Gastroesophageal sphincter (tissue), 3 donors: ENCODE measurements at regions not wholly inside any gene's neighbourhood (a gene's known extent, or its start where the extent isn't known, plus 50 kb on each side); places are given as distances from the start of the nearest gene placed in this dataset.

Source experiments
- EP300 ChIP-seq: sonication (generic); formaldehyde crosslinking; IDR thresholded peaks from one replicate; pipeline ENCODE4 v1.6.1; 2017; ENCODE audit warnings: antibody characterized with exemption, mild to moderate bottlenecking
- POLR2A ChIP-seq, 2 donors: fragments of 450-650 bp; IDR thresholded peaks; one replicate each; pipeline ENCODE4 v1.6.1; 2017; ENCODE audit warnings: antibody characterized with exemption in 2 of 2, mild to moderate bottlenecking in 2 of 2, moderate library complexity in 1 of 2
- POLR2AphosphoS5 ChIP-seq: sonication (generic); formaldehyde crosslinking; IDR thresholded peaks from one replicate; pipeline ENCODE4 v1.6.1; 2017; ENCODE audit warnings: antibody characterized with exemption
- TF ChIP-seq, protein P1 (sequence below), 4 experiments: fragments of 200-600 bp in 2 of 4; fragments of 450-650 bp in 2 of 4; sonication (generic) in 1 of 4; IDR thresholded peaks; one replicate each; pipeline ENCODE4 v1.5.1; 2017 to 2019; ENCODE audit warnings: antibody characterized with exemption in 4 of 4, mild to moderate bottlenecking in 2 of 4, moderate library complexity in 2 of 4

DNA sequence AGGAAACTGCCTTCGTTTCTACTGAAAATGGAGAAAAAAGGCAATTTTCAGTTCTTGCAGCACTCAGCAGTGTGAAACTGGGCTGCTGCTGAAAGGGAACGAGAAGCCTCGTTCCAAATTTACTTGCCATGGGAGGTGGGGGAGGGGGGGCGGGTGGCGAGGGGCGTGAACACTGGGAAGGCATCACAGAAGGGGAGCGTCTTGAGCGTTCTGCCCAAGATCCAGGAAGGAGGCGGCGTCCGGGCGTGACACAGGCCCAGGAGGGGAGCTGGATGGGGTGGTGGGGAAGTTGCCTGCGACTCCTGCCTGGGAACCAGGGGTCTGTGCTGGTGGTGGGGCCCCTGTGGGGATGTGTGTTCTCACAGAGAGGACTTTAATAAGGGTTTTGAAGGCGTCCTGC lies 213.5 kb downstream of the CTTN start:
- TF ChIP-seq, protein P1, sequence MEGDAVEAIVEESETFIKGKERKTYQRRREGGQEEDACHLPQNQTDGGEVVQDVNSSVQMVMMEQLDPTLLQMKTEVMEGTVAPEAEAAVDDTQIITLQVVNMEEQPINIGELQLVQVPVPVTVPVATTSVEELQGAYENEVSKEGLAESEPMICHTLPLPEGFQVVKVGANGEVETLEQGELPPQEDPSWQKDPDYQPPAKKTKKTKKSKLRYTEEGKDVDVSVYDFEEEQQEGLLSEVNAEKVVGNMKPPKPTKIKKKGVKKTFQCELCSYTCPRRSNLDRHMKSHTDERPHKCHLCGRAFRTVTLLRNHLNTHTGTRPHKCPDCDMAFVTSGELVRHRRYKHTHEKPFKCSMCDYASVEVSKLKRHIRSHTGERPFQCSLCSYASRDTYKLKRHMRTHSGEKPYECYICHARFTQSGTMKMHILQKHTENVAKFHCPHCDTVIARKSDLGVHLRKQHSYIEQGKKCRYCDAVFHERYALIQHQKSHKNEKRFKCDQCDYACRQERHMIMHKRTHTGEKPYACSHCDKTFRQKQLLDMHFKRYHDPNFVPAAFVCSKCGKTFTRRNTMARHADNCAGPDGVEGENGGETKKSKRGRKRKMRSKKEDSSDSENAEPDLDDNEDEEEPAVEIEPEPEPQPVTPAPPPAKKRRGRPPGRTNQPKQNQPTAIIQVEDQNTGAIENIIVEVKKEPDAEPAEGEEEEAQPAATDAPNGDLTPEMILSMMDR (IDR thresholded peaks at IDR 0.05): no peak
- no peak for TF ChIP-seq POLR2A (IDR thresholded peaks at IDR 0.05)
- TF ChIP-seq POLR2AphosphoS5: no peak
- TF ChIP-seq EP300: no peak
